AG09319 (cell line): ENCODE measurements at regions not wholly inside any gene's neighbourhood (a gene's known extent, or its start where the extent isn't known, plus 50 kb on each side); places are given as distances from the start of the nearest gene placed in this dataset.

ENCODE experiments used
- DNase-seq: peaks from one replicate; pipeline ENCODE4 v3.0.0-alpha.2; 2010; ENCODE audit warnings: low read depth; ENCODE audit errors: extremely low read depth
- TF ChIP-seq, protein P1 (sequence below): IDR thresholded peaks from 2 replicates; pipeline ENCODE4 v1.5.1; 2011; ENCODE audit warnings: low read depth, mild to moderate bottlenecking, inconsistent platforms, low read length, moderate library complexity

GRCh38 chr5:119808024-119808423 is 178.7 kb downstream of the FAM170A start:
- TF ChIP-seq, protein P1, sequence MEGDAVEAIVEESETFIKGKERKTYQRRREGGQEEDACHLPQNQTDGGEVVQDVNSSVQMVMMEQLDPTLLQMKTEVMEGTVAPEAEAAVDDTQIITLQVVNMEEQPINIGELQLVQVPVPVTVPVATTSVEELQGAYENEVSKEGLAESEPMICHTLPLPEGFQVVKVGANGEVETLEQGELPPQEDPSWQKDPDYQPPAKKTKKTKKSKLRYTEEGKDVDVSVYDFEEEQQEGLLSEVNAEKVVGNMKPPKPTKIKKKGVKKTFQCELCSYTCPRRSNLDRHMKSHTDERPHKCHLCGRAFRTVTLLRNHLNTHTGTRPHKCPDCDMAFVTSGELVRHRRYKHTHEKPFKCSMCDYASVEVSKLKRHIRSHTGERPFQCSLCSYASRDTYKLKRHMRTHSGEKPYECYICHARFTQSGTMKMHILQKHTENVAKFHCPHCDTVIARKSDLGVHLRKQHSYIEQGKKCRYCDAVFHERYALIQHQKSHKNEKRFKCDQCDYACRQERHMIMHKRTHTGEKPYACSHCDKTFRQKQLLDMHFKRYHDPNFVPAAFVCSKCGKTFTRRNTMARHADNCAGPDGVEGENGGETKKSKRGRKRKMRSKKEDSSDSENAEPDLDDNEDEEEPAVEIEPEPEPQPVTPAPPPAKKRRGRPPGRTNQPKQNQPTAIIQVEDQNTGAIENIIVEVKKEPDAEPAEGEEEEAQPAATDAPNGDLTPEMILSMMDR: no peak

DNA sequence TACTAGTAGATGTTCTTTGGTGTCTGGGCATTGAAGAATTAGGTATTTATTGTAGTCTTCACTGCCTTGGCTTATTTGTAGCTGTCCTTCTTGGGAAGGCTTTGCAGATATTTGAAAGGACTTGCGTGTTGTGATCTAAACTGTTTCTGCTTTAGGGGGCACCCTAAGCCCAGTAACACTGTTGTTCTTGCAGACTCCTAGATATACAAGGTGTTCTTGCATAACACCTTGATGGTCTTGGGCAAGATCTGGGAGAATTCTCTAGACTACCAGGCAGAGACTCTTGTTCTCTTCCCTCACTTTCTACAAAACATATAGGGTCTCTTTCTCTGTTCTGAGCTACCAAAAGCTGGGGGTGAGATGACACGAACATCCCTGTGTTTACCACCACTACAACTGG is 179.1 kb downstream of the FAM170A start:
- no peak for DNase-seq
- TF ChIP-seq, protein P1: no peak

More at GRCh38 chr5:119808024-119808423, 178.7 kb downstream of the FAM170A start:
- DNase-seq: no peak

GRCh38 chr5:119810217-119810616 is 180.9 kb downstream of the FAM170A start:
- DNase-seq: no peak

DNA sequence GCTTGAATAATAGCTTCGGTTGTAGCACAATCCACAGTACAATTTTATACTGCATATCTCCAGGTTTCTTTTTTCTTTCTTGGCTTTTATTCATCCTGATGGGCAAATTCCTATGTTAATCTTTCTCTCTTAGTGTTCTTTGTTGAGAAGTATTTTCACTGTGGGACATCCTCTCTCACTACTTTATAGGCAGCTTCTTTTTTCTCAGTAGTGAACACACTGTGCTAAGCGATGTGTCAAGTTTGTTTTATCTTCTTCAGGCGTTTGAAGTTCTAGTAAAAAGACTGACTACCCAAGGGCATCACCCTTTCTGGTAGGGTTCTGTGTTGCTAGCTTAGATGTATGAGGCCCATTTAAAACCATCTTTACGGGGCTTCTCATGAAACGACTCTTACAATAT is 182.1 kb downstream of the FAM170A start:
- TF ChIP-seq, protein P1: no peak

More at GRCh38 chr5:119810217-119810616, 180.9 kb downstream of the FAM170A start:
- TF ChIP-seq, protein P1: no peak

DNA sequence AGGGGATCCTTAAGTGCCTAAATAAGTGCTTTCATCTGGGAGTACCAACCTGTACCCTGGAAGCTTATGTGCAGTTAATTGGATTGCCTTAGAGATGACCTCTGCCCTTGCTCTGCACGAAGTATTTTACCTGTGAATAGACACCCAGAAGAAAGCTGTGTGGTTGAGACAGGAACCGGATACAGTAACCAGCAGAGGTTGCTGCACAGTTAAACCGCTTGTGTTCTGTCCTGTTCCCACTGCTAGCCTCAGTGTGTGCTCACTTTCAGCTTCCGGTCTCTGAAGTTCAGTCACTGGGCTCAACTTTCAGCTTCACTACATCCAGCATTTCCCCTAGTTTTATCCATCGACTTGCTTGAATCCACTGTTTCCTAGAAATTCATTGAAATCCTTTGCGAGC is 185.3 kb downstream of the FAM170A start:
- no peak for DNase-seq
- TF ChIP-seq, protein P1: no peak

More for the DNA sequence above, 182.1 kb downstream of the FAM170A start:
- DNase-seq: no peak

- TF ChIP-seq, protein P1: no peak
- DNase-seq: no peak
These were observed 186.7 kb downstream of the FAM170A start for GRCh38 chr5:119816055-119816454.

- TF ChIP-seq, protein P1: no peak
- no peak for DNase-seq
These were observed 190.7 kb downstream of the FAM170A start for GRCh38 chr5:119820016-119820415.
